ENCODE measurements at regions not wholly inside any gene's neighbourhood (a gene's known extent, or its start where the extent isn't known, plus 50 kb on each side); places are given as distances from the start of the nearest gene placed in this dataset.

DNA sequence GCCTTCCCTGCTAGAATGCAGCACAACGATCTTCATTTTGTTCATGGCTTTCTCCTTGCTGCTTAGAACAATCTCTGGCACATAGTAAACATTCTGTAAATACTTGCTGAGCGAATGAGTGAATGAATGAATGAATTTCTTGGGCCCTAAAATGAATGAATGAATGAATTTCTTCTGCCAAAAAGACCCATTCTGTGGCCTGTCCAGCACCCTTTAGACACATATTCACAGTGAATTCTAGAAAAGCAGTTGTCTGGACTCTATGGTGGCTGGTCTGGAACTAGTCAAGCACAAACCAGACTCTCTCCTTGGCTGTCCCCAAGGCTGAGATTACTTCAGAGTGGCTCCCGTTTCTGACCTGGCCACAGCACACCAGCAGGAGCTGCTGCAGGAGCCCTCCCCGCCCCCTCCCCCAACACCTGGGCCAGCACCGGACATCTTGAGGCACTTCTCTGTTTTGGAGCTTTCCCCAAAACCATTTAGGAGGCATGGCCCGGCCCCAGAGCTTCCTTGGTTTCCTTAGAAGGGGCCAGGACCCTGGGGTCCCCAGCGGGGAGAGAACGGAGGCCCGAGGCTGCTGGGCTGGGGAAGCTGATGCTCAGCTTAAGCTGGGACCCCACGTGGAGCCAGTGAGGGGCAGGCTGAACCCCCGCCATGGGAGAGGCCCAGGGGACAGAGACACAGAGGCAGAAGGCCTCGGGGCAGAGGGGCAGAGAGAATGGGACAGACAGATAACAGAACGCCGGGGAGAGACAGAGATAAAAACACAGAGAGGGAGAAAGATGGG, 159.0 kb downstream of the ZFP36L2 start:
- TF ChIP-seq, protein P1, sequence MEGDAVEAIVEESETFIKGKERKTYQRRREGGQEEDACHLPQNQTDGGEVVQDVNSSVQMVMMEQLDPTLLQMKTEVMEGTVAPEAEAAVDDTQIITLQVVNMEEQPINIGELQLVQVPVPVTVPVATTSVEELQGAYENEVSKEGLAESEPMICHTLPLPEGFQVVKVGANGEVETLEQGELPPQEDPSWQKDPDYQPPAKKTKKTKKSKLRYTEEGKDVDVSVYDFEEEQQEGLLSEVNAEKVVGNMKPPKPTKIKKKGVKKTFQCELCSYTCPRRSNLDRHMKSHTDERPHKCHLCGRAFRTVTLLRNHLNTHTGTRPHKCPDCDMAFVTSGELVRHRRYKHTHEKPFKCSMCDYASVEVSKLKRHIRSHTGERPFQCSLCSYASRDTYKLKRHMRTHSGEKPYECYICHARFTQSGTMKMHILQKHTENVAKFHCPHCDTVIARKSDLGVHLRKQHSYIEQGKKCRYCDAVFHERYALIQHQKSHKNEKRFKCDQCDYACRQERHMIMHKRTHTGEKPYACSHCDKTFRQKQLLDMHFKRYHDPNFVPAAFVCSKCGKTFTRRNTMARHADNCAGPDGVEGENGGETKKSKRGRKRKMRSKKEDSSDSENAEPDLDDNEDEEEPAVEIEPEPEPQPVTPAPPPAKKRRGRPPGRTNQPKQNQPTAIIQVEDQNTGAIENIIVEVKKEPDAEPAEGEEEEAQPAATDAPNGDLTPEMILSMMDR (IDR thresholded peaks at IDR 0.05; ENCODE audit: low read depth, low read length, poor library complexity, severe bottlenecking), result no peak
- TF ChIP-seq EZH2phosphoT487 (IDR thresholded peaks at IDR 0.05; ENCODE audit: borderline replicate concordance, low read length), result no peak
